ENCODE measurements at regions not wholly inside any gene's neighbourhood (a gene's known extent, or its start where the extent isn't known, plus 50 kb on each side); places are given as distances from the start of the nearest gene placed in this dataset.

DNA sequence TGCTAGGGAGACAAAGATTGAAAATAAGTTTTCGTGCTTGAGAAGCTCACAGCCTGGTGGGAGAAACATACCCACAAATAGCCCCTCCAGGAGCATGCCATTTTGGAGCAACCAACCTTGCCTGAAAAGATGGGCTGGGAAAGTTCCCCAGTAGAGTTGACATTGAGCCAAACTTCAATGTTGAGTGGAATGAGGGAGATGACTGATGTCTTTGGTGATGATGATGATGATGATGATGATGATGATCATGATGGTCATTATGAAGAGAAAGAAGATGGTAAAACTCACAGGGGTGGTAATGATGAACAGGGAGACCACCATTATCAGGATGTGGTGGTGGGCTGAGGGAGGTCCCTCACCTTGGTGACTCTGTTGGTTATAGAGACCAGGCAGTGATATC lies 50.1 kb upstream of the ADRA1D start:
- TF ChIP-seq, protein P1, sequence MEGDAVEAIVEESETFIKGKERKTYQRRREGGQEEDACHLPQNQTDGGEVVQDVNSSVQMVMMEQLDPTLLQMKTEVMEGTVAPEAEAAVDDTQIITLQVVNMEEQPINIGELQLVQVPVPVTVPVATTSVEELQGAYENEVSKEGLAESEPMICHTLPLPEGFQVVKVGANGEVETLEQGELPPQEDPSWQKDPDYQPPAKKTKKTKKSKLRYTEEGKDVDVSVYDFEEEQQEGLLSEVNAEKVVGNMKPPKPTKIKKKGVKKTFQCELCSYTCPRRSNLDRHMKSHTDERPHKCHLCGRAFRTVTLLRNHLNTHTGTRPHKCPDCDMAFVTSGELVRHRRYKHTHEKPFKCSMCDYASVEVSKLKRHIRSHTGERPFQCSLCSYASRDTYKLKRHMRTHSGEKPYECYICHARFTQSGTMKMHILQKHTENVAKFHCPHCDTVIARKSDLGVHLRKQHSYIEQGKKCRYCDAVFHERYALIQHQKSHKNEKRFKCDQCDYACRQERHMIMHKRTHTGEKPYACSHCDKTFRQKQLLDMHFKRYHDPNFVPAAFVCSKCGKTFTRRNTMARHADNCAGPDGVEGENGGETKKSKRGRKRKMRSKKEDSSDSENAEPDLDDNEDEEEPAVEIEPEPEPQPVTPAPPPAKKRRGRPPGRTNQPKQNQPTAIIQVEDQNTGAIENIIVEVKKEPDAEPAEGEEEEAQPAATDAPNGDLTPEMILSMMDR (IDR thresholded peaks at IDR 0.05) = no peak
- no peak for TF ChIP-seq POLR2A (IDR thresholded peaks at IDR 0.05)

All from lower leg skin (tissue), 3 donors.